ENCODE measurements at regions not wholly inside any gene's neighbourhood (a gene's known extent, or its start where the extent isn't known, plus 50 kb on each side); places are given as distances from the start of the nearest gene placed in this dataset.
"Not testable (repeated sequence)": the region's sequence is repeated elsewhere in the genome, so short reads cannot be mapped to it uniquely, and the experiment has no call there.

DNA sequence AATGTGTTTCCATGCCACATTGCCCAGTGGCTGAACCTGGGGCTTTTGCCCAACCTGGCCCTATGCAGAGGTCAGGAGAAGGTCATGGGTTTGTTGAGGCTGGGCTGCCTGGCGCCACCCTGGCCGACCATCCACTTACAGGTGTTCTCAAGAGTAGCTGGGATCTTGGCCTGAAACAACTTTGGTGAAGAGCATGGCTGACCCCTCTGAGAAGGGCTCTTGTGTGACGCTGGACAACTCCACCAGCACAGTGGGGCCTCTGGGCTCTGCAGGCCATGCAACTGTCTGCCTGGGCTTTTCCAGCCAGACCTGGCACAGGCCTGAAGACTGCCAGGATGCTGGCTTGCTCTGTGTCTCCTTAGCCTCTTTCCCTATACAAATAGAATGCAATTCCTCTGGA, 76.4 kb upstream of the ZNG1B start:
- no peak overlapping the region for H3K4me3 ChIP-seq
- no peaks in the 10 kb centered on the region for H3K27me3 ChIP-seq
- intact Hi-C loops (cut with DNase I) = loop anchor here in 2 of 4 donors (10.0 kb wide), 3 partner anchors 146 to 226 kb away; no protein-coding TSS in a partner anchor
- H3K36me3 ChIP-seq = no peaks in the 10 kb centered on the region
- DNase-seq = no peak
- no peaks in the 10 kb centered on the region for H3K4me1 ChIP-seq (ENCODE audit: insufficient read depth)
- H3K9me3 ChIP-seq = no peaks in the 10 kb centered on the region
- TF ChIP-seq EP300 (IDR thresholded peaks at IDR 0.05) = no peak
- TF ChIP-seq, protein P1, sequence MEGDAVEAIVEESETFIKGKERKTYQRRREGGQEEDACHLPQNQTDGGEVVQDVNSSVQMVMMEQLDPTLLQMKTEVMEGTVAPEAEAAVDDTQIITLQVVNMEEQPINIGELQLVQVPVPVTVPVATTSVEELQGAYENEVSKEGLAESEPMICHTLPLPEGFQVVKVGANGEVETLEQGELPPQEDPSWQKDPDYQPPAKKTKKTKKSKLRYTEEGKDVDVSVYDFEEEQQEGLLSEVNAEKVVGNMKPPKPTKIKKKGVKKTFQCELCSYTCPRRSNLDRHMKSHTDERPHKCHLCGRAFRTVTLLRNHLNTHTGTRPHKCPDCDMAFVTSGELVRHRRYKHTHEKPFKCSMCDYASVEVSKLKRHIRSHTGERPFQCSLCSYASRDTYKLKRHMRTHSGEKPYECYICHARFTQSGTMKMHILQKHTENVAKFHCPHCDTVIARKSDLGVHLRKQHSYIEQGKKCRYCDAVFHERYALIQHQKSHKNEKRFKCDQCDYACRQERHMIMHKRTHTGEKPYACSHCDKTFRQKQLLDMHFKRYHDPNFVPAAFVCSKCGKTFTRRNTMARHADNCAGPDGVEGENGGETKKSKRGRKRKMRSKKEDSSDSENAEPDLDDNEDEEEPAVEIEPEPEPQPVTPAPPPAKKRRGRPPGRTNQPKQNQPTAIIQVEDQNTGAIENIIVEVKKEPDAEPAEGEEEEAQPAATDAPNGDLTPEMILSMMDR (IDR thresholded peaks at IDR 0.05) = no peak
- no peak for TF ChIP-seq POLR2A (IDR thresholded peaks at IDR 0.05)
- H3K27ac ChIP-seq = no peak overlapping the region
- 93 to 100% (median 97%) methylated on average over 3 of the region's 3 CpGs for WGBS, 3 donors

DNA sequence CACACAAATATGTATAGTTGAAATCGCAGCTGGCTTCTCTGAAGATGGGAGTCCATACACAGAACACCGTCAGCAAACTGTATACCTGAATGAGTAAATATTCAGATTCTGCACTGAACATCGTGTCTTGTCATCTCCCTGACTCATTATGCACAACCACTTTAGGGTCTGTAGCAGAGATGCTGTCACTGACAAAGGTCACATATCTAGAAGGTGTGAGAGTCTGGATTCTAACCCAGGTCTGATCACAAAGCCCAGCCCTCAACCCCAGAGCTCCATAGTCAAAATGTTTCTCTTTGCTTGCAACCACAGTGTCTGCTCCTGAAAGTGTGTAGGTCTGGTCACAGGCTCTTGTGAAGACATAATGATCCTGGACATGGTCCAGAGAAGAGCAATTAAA, 78.3 kb upstream of the PAX8 start:
- no peak overlapping the region for H3K27ac ChIP-seq
- no peaks in the 10 kb centered on the region for H3K4me1 ChIP-seq (ENCODE audit: insufficient read depth)
- intact Hi-C loops (cut with DNase I) = no loop called here
- H3K27me3 ChIP-seq = no peaks in the 10 kb centered on the region
- no peaks in the 10 kb centered on the region for H3K36me3 ChIP-seq
- 86 to 94% (median 91%) methylated on average over 3 of the region's 3 CpGs for WGBS, 3 donors
- no peak overlapping the region for H3K4me3 ChIP-seq
- H3K9me3 ChIP-seq = no peaks in the 10 kb centered on the region
- no peak for DNase-seq
- TF ChIP-seq, protein P1 (IDR thresholded peaks at IDR 0.05) = no peak
- TF ChIP-seq EP300 (IDR thresholded peaks at IDR 0.05) (no peak), POLR2A (IDR thresholded peaks at IDR 0.05) (no peak)

DNA sequence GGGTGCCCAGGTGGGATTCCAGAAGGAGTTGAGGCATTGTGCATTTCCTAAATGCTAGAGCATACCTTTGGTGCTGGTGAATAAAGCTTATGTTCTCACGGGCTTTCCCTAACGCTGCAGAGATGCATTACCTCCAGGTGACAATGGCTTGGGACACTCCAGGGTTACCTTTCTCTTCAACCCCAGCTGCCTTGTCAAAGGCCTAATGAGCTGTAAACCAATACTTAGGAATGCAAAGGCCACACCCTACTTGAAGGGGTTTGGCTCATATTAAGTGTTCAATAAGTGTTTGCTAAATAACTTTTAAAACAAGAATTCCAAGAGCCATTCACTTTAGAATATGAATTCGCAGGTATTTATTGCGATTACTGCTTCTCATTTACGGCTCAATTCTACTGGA, 77.6 kb upstream of the PAX8 start:
- DNase-seq; H3K36me3 ChIP-seq; H3K27me3 ChIP-seq; H3K27ac ChIP-seq; H3K4me1 ChIP-seq (ENCODE audit: insufficient read depth); H3K9me3 ChIP-seq; intact Hi-C loops (cut with DNase I); H3K4me3 ChIP-seq: not testable (repeated sequence)
- 95 to 99% (median 96%) methylated on average over 5 of the region's 5 CpGs for WGBS, 3 donors

DNA sequence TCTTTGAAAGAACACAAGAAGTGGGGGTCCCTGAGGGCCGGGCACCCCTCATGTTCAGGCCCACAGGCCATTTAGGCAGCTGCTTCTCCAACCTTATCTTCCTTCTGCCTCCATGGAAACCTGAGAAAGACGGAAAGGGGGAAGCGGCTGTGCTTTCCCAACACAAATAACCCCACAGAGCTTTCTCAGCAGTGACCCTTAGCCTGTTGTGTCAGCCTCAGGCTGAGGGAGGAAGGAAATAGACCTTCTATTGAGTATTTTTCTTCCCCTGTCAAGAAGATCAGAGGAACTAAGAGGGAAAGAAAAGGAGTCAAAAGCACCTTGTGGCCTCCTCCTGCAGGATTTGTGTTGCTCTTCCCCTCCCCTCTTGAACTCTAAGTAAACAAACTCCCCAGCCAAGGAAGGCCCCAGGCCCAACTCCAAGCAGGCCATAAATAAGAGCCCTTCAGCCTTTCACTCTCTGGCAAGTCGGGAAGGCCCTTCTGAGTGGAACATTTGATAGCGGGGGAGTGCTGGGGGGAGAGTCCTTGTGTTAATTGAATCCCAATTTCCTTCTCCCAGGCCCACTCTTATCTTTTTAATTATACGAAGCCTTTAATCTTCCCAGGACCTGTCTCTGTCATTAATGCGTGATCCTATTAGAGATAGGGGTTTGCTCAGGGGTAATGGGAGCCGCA, 76.8 kb upstream of the PAX8 start:
- H3K36me3 ChIP-seq; H3K9me3 ChIP-seq; DNase-seq; intact Hi-C loops (cut with DNase I); H3K27me3 ChIP-seq; H3K4me1 ChIP-seq (ENCODE audit: insufficient read depth); H3K4me3 ChIP-seq; H3K27ac ChIP-seq: not testable (repeated sequence)
- WGBS, 3 donors = 44 to 50% (median 49%) methylated on average over 8 of the region's 8 CpGs

DNA sequence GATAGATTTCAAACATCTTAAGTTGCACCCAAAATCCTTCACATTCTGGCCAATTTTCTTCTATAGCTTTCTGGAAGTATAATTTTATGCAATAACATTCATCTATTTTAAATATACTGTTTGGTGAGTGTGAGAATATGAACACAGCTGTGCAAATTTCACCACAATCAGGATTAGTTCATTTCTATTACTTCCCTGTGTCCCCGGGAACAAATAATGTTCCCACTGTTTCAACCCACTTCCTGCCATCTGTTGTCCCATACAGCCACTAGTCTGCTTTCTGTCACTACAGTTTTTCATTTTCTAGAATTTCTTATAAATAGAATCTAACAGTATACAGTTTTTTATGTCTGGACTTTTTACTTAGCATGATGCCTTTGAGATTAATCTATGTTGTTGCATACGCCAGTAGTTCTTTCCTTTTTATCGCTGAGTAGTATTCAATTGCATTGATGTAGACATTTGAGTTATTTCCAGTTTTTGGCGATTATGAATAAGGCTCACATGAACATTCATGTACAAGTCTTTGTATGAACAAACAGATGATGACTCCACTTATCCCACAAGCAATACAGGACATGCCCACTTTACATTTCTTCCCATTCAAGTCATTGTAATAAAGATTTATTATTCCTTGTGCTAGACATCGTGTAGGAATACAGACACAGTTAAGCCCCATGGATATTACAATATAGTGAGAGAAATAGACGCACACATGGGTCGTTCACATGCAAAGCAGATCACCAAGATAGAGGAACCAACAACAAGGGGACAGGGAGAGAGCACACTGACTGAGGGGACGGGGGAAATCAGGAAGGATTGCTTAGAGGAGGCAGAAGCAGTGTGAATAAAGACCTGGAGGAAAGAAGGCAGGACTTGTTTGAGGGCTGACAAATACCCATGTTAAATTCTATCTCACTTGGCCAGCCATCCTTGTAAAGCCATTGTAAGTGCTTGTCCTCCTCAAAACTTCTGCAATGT, 72.9 kb upstream of the PAX8 start:
- intact Hi-C loops (cut with DNase I) = no loop called here
- no peaks in the 10 kb centered on the region for H3K27me3 ChIP-seq
- H3K4me1 ChIP-seq (ENCODE audit: insufficient read depth) = no peaks in the 10 kb centered on the region
- no peak for DNase-seq
- H3K4me3 ChIP-seq = no peak overlapping the region
- no peaks in the 10 kb centered on the region for H3K9me3 ChIP-seq
- TF ChIP-seq EP300 (IDR thresholded peaks at IDR 0.05) (no peak), POLR2A (IDR thresholded peaks at IDR 0.05) (no peak)
- TF ChIP-seq, protein P1 (IDR thresholded peaks at IDR 0.05) = no peak
- H3K27ac ChIP-seq = no peak overlapping the region
- 75 to 83% (median 80%) methylated on average over 8 of the region's 8 CpGs for WGBS, 3 donors
- H3K36me3 ChIP-seq = no peaks in the 10 kb centered on the region

DNA sequence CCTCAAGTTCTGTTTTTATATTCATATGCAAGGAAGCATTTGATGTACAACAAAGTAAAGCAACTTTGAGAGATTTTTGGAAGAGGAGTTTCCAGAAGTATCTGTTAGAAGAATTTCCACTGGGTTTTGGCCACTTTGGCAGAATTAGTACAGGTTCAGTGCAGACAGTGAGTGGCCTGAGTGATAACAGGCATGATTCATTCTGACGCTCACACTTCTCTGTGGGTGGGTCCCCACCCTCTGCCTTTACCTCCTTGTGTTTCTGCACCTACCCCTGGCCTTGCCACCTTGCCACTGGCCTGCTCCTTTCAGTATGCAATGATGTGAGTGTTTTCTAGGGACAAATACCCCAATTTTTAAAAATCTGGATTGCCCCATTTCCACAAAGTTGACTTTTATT, 65.1 kb upstream of the PAX8 start:
- H3K27me3 ChIP-seq; H3K9me3 ChIP-seq; intact Hi-C loops (cut with DNase I); H3K36me3 ChIP-seq; H3K4me3 ChIP-seq; H3K27ac ChIP-seq; H3K4me1 ChIP-seq (ENCODE audit: insufficient read depth); DNase-seq: not testable (repeated sequence)
- 68 to 86% (median 79%) methylated on average over 1 of the region's 1 CpG for WGBS, 3 donors
